ENCODE measurements at regions not wholly inside any gene's neighbourhood (a gene's known extent, or its start where the extent isn't known, plus 50 kb on each side); places are given as distances from the start of the nearest gene placed in this dataset.

DNA sequence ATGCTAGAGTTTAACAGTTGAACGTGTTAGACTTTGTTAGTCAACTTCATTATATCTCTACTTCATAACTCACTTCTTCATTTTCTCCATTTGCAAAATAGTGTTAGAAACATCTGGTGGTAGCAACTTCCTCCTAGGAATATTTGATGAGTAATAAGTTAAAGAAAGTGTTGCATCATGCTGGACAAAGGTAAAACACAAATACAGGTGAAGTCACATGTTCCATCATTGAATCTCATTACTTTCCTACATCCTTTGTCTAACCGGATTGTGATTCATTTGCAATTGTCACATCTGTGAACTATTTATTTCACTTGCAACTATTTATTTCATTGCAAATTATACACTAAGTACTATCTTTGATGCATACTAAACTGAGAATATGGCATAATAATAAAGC is 186.5 kb downstream of the TUSC7 start:
- no peaks in the 10 kb centered on the region for H3K27me3 ChIP-seq
- DNase-seq = no peak
- H3K36me3 ChIP-seq = no peaks in the 10 kb centered on the region
- no peak overlapping the region for H3K4me3 ChIP-seq
- no peaks in the 10 kb centered on the region for H3K9me3 ChIP-seq

DNA sequence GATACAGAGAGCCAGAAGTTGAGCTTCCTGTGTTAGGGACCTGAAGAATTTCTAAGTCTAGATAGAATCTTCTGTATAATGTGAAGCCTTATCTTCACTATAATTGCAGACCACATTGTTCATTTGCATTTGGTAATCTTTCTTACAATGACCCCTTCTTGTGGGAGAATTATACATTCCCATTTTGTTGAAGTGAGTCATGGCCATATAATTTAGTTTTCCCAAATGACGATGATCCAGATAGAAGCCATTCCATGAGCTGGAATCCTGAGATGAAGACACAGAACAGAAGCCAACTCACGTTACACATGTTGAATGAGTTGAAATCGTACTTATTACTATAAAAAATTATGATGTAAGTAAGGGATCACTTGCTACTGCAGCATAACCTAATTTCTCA is 187.8 kb downstream of the TUSC7 start:
- Histone ChIP-seq H3K4me3 (no peak overlapping the region), H3K36me3 (no peaks in the 10 kb centered on the region), H3K9me3 (no peaks in the 10 kb centered on the region), H3K27me3 (no peaks in the 10 kb centered on the region)
- no peak for DNase-seq

DNA sequence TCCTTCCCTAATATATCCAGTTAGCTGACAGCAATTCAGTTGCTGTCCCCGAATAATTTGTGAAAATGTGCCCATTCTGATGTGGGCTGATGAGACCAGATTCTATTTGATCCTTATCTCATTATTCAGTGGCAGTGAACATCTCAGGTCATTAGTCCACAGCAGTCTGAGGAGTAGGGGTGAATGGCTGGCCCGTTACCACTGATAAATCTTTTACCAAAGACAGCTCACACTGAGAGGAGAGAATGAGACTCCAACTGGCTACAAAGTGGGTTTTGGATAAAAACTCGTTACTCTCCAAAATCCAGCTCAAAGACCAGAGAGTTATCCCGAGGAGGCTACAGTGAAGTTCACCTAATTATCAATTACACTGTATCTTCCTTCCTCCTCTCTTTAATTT is 189.7 kb downstream of the TUSC7 start:
- H3K4me3 ChIP-seq = no peak overlapping the region
- no peaks in the 10 kb centered on the region for H3K27me3 ChIP-seq
- no peaks in the 10 kb centered on the region for H3K36me3 ChIP-seq
- H3K9me3 ChIP-seq = no peaks in the 10 kb centered on the region
- no peak for DNase-seq

DNA sequence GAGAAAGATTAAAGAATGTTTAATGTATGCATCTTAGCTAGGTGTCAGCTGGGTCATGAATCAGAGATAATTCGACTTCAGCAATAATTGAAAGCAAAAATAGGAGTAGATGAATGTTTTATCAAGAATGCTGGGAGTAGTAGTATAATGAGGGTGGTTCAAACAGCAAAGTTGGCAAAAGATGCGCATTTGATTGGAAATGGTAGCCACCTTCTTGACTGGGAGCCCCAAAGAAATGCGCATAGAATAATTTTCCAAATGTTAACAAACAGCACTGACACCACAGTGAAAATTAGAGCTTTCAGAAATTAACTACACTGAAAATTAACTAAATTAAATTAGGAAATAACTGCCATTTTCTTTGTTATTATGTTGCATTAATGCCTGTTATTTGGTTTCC is 195.8 kb downstream of the TUSC7 start:
- Histone ChIP-seq H3K4me3 (no peak overlapping the region), H3K36me3 (no peaks in the 10 kb centered on the region), H3K27me3 (no peaks in the 10 kb centered on the region), H3K9me3 (no peaks in the 10 kb centered on the region)
- no peak for DNase-seq

DNA sequence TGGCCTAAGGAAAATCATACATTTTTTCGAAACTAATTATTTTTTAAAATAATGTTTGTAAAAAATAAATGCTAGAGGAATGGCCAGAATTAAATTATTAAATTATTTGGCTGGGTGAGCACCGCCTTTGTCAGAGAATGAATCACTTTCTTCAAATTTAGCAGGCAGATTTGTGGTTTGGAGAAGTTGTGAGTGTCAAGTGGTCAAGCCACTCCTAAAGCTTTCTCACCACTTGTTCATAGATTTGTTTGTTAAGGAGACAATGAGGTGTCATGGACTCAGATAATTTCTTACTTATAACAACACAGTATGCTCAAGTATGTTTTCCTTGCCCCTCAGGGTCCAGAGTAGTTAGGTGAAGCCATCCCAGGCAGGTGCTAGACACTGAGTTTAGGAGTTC is 196.2 kb downstream of the TUSC7 start:
- no peaks in the 10 kb centered on the region for H3K9me3 ChIP-seq
- H3K27me3 ChIP-seq = no peaks in the 10 kb centered on the region
- H3K36me3 ChIP-seq = no peaks in the 10 kb centered on the region
- no peak for DNase-seq
- no peak overlapping the region for H3K4me3 ChIP-seq

DNA sequence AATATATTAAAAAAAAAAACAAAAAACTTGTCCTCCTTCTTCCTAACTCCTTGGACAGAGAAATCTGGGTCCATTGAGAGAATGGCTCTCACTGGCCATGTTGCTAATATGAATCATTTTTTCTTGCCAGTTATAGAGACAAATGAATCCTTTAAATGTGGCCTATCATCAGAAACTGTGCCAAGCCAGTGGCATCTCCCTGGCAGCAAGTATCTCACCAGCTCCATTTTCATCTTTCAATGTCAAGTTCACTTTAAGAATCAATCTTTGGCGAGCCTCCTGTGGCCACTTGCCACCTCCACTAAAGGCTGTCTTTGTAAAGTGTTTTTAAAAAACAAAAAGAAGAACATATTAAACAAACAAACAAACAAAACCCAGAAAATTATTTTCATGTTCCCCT is 202.5 kb downstream of the TUSC7 start:
- no peak for DNase-seq
- H3K4me3 ChIP-seq = no peak overlapping the region
- H3K36me3 ChIP-seq = no peaks in the 10 kb centered on the region
- H3K9me3 ChIP-seq = no peaks in the 10 kb centered on the region
- no peaks in the 10 kb centered on the region for H3K27me3 ChIP-seq

DNA sequence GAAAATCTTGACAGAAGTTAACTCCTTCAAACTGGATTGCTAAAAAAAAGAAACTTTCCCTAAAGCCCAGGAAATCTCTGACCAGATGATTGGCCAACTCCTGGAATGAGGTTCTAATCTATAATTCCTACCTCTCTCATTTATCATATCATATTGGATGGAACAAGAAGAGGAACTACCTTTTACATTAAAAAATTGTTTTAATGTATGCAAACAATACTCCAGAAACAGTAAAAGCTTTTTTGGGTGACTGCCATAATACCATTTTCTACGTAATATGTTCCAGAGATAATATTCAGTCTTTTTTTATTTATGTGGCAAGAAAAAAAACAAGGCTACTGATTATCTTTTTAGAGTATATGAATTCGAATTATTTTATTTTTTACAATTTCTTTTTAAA is 204.4 kb downstream of the TUSC7 start:
- DNase-seq = no peak
- H3K36me3 ChIP-seq = no peaks in the 10 kb centered on the region
- no peak overlapping the region for H3K4me3 ChIP-seq
- no peaks in the 10 kb centered on the region for H3K9me3 ChIP-seq
- no peaks in the 10 kb centered on the region for H3K27me3 ChIP-seq

DNA sequence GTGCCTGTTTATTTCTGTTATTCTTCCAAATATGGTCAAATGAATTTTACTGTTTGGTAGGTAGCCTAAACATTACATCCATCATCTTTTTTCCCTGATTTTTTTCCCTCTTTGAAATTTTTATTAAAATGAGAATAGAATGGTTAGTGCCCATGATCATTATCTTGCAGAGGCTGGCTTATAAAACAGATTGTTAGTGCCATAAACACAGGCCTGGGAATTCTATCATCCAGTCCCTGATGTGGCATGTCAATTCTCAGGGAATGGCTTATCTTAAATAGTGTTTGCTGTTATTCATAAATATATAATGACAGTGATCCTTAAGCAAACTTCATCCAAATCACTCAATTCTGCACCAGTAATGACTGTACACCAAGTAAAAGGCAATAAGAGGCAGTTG is 207.3 kb downstream of the TUSC7 start:
- DNase-seq = no peak

DNA sequence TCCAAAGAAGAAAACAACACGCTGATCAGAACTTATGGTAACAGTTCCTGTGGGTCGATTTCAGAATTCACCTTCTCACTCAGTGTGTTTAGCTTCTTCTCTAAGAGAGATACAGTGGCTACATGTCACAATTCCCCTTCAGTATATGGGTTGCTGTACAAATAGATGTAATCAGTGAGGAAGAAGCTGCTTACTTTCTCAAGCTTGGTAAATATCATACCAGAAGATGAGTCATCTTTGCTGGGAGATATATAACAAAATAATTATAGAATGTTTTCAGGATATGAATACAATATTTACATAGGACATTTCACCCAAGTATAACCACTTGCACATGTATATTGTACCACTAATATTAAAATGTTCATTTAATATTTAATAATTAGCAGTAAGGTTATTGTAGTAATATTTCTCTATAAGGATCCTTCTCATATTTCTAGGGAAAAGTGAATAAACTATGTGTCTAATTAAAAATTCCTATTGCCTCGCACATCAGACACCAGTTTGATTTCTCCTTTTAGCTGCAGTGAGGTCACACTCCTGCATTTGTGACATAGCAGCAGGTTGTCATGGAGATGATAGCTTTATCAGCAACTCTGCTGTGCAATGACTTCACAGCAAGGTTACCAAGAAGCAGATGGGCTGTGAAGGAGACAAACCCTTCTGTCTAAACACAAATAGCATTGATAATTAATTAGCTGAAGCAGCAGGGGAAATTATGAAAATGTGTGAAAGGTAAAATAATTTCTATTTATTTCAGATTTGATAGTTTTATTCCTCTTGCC is 211.4 kb downstream of the TUSC7 start:
- H3K4me3 ChIP-seq = no peak overlapping the region
- DNase-seq = no peak

More for the DNA sequence above, 207.3 kb downstream of the TUSC7 start:
- H3K4me3 ChIP-seq = no peak overlapping the region
- no peaks in the 10 kb centered on the region for H3K27me3 ChIP-seq
- H3K9me3 ChIP-seq = no peaks in the 10 kb centered on the region
- no peaks in the 10 kb centered on the region for H3K36me3 ChIP-seq

DNA sequence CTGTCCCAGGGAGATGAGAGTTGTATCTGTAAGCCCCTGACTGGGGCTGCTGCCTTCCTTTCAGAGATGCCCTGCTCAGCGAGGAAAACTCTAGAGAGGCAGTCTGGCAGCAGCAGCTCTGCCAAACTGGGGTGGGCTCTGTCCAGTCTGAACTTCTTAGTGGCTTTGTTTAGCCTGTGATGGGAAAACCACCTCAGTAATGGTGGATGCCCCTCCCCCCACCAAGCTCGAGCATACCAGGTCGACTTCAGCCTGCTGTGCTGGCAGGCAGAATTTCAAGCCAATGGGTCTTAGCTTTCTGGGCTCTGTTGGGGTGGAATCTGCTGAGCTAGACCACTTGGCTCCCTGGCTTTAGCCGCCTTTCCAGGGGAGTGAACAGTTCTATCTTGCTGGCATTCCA is 218.3 kb downstream of the TUSC7 start:
- no peak for DNase-seq
- H3K9me3 ChIP-seq = no peaks in the 10 kb centered on the region
- H3K27me3 ChIP-seq = no peaks in the 10 kb centered on the region
- no peaks in the 10 kb centered on the region for H3K36me3 ChIP-seq
- no peak overlapping the region for H3K4me3 ChIP-seq

More for the DNA sequence above, 211.4 kb downstream of the TUSC7 start:
- Histone ChIP-seq H3K27me3 (no peaks in the 10 kb centered on the region), H3K36me3 (no peaks in the 10 kb centered on the region), H3K9me3 (no peaks in the 10 kb centered on the region)

DNA sequence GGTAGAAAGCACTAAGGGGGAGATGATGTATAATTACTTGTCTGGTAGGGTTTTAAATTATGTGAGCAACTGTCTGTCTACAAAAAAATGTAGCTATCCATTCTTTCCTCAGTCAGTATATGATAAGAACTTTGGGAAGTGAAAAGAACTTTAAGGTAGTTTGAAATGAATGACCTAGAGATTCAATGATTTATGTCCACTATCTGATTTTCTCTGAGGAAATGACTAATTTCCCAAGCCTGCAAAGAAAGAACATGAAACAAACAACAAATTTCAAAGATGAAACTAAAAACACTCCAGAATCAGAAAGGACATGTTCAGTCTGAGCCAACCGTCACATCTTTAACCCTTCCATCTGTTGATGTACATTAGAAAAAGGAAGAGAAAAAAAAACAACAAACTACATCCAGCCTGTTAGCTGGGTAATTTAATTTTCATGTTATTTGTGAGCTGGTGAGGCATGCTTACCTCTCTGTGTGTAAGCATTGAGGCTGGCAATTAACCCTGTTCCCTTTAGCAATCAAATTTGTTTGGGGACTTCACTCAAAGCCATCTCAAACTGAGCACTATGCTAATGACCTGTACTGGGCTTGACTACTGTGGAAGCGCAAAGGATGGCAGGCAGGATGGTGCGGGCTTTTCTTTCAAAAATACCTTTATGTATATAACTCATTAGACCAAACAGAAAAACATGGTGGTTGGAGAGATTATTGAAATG is 220.1 kb downstream of the TUSC7 start:
- H3K27me3 ChIP-seq = no peaks in the 10 kb centered on the region
- no peaks in the 10 kb centered on the region for H3K36me3 ChIP-seq
- no peak overlapping the region for H3K4me3 ChIP-seq
- no peak for DNase-seq
- no peaks in the 10 kb centered on the region for H3K9me3 ChIP-seq

DNA sequence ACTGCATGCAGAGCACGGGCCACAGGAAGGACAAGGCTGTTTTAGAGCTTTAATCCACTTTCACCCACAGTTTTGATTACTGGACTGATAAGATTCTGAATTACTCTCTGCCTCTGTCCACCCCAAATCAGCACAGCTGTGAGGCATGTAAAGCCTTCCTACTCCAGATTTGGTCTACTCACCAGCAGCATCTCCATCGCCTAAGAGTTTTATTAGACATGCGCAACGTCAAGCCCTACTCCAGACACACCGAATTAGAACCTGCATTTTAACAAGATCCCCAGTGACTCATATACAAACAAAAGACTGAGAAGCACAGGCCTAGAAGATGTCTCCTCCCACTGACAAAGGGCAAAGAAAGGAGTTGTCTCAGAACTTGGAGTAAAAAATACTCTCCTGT is 221.2 kb downstream of the TUSC7 start:
- Histone ChIP-seq H3K9me3 (no peaks in the 10 kb centered on the region), H3K27me3 (no peaks in the 10 kb centered on the region), H3K36me3 (no peaks in the 10 kb centered on the region), H3K4me3 (no peak overlapping the region)
- DNase-seq = no peak

DNA sequence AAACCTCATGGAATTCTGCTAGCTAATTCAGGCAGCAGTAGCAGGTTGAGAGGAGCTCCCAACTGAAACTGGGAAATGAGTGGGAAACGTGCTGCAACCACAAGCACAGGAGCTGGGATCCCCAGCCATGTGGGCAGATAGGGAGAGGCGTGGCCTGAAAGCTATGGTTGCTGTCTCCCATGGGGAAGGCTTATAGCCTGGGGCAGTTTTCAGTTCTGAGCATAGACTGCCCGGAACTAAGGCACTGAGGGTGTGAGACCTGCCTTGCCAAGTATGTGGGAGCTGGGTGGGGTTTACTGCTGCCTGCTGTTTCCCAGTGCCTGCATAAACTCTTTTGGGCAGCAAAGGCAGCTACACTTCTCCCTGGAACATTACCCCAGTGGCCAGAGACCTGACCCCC is 229.5 kb downstream of the TUSC7 start:
- DNase-seq = no peak
- Histone ChIP-seq H3K9me3 (no peaks in the 10 kb centered on the region), H3K36me3 (no peaks in the 10 kb centered on the region), H3K27me3 (no peaks in the 10 kb centered on the region), H3K4me3 (no peak overlapping the region)

DNA sequence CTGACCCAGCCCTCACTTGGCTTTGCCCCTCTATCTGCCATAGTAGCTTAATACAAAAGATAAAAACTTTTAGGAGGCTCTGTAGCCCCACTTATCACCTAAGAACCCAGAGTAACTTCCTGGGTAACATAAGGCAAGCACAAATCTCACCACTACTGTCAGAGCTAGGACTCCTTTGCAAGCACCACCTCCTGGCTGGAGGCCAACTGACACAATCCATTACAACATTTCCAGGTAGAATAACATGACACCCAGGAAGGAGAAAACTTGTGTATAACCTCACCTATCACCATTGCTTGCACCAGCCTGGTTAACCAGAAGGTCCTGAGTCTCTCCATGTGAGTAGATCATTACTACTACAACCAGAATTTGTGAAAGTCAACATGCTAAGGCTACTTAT is 230.0 kb downstream of the TUSC7 start:
- no peaks in the 10 kb centered on the region for H3K27me3 ChIP-seq
- no peak overlapping the region for H3K4me3 ChIP-seq
- H3K36me3 ChIP-seq = no peaks in the 10 kb centered on the region
- no peaks in the 10 kb centered on the region for H3K9me3 ChIP-seq
- DNase-seq = no peak

DNA sequence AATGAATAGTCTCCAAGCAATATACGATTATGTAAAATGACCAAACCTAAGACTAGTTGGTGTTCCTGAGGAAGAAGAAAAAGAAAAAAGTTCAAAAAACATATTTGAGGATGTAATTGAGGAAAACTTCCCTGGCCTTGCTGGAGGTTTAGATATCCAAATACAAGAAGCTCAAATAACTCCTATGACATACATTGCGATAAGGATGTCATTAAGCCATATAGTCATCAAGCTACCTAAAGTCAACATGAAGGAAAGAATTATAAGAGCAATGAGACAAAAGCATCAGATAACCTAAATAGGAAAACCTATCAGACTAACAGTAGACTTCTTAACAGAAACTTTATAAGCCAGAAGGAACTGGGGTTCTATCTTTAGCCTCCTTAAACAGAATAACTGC is 231.1 kb downstream of the TUSC7 start:
- H3K4me3 ChIP-seq = no peak overlapping the region
- DNase-seq = no peak
- no peaks in the 10 kb centered on the region for H3K9me3 ChIP-seq
- no peaks in the 10 kb centered on the region for H3K27me3 ChIP-seq
- no peaks in the 10 kb centered on the region for H3K36me3 ChIP-seq

DNA sequence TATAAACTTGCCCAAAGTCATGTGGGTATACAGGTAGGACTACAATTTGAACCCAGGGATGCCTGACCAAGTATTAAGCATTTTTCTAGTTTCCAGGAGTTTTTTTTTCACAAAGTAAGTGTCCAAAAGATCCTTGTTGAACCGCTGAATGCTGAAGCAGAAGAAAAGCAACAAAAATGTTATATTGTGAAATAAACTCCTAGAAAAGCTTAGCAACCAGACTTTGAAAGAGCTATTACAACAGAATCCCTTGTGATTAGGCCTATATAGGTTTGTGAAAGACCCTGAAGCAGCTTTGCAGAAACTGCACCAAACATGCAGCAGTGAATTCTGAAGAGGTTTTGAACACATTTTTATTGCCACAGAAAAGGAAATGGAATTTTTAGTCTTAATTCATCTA is 236.8 kb downstream of the TUSC7 start:
- H3K27me3 ChIP-seq = no peaks in the 10 kb centered on the region
- no peaks in the 10 kb centered on the region for H3K36me3 ChIP-seq
- no peak for DNase-seq
- H3K4me3 ChIP-seq = no peak overlapping the region
- no peaks in the 10 kb centered on the region for H3K9me3 ChIP-seq

DNA sequence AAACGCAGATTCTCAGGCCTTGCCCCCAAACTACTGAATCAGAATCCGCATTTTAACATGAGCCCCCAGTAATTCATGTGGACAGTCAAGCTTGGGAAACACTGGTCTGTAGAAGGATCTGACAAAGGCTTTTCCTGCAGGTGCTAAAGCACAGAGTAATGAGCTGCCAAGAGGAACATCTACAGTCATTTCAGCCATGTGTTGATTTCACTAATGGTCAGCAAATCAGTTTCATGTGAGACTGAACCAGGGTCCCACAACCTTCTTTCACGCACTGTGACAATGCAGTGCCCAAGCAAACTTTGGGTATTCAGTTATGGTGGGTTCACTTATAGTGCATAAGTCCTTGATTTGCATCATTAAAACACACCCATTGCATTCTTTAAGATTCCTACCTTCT is 237.6 kb downstream of the TUSC7 start:
- DNase-seq = no peak
- no peaks in the 10 kb centered on the region for H3K27me3 ChIP-seq
- no peaks in the 10 kb centered on the region for H3K9me3 ChIP-seq
- no peak overlapping the region for H3K4me3 ChIP-seq
- no peaks in the 10 kb centered on the region for H3K36me3 ChIP-seq

DNA sequence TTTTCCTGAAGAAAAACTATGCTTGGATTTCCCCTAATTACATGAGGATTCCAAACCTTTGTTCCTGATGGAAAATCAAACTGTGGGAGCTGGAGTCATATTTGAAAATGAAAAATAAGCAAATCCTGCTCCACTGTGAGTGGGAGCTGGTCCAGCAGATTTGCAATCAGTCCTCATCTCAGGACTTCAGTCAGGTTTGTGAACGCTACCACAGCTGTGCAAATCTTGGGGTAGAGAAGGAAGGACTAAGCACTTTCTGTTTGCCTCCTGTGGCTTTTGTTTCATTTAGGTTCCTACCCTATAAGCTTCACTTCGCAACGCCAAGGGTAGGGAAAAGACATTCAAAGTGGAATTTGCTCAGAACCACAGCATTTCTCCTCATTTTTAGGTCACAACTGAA is 238.2 kb downstream of the TUSC7 start:
- Histone ChIP-seq H3K4me3 (no peak overlapping the region), H3K9me3 (no peaks in the 10 kb centered on the region), H3K36me3 (no peaks in the 10 kb centered on the region), H3K27me3 (no peaks in the 10 kb centered on the region)
- DNase-seq = no peak

Measured in MG63 (cell line).